HCT116 (cell line): ENCODE measurements at regions not wholly inside any gene's neighbourhood (a gene's known extent, or its start where the extent isn't known, plus 50 kb on each side); places are given as distances from the start of the nearest gene placed in this dataset.

Experiments used
- ATAC-seq: fragments of 200-7000 bp; cut with Tn5 transposase; 2 replicates; pipeline ENCODE4 v1.9.1; 2020; ENCODE audit warnings: mild to moderate bottlenecking, moderate library complexity
- BruUV-seq: library from RNA; stranded (reverse); fragments of 400-500 nt; replicated peaks from 2 replicates; lab custom pipeline; 2021; lab: Mats Ljungman, UMichigan
- CTCF ChIA-PET: fragments of 300-600 bp; sonication (Branson Sonifier 250); formaldehyde crosslinking; loops from one replicate; lab custom pipeline; 2021; ENCODE audit warnings: antibody characterized with exemption; lab: Charles Lee
- POLR2A ChIA-PET: fragments of 300-600, 350-600 bp; sonication (Branson Sonifier 250); formaldehyde crosslinking; loops from one replicate; lab custom pipeline; 2021; ENCODE audit warnings: antibody characterized with exemption; lab: Charles Lee
- RAD21 ChIA-PET, 2 experiments: fragments of 300-600 bp; sonication (Branson Sonifier 250); formaldehyde crosslinking; loops; one replicate each; lab custom pipeline; 2023; ENCODE audit warnings: low total read pairs in 2 of 2; ENCODE audit not compliant: uncharacterized antibody in 2 of 2, unreplicated experiment in 2 of 2, low non-redundant PET in 1 of 2; lab: Charles Lee
- DNase-seq: peaks from one replicate; pipeline ENCODE4 v3.0.0-alpha.2; 2010; ENCODE audit warnings: low read depth, low spot score
- H2AFZ ChIP-seq: fragments of 200-600 bp; shearing (Covaris generic), sonication (generic); 2 replicates; pipeline ENCODE4 v1.6.1; 2017; ENCODE audit warnings: low read depth, mixed run types, mixed read lengths, antibody characterized with exemption, low read length; ENCODE audit not compliant: poor library complexity, severe bottlenecking
- H3K27ac ChIP-seq: 2 replicates; pipeline ENCODE4 v1.5.1; 2012; ENCODE audit warnings: low read depth, low read length
- H3K27me3 ChIP-seq: fragments of 200-600 bp; sonication (generic); 2 replicates; pipeline ENCODE4 v1.6.1; 2016; ENCODE audit warnings: mixed run types, low read length, mixed read lengths; ENCODE audit not compliant: insufficient read depth
- H3K36me3 ChIP-seq, 2 experiments: fragments of 200-500 bp in 1 of 2; fragments of 200-600 bp in 1 of 2; sonication (Bioruptor generic) in 1 of 2; sonication (generic) in 1 of 2; 2 replicates each; pipeline versions ENCODE4 v1.5.1 to v1.6.1; 2014 to 2016; ENCODE audit warnings: low read length in 2 of 2, inconsistent platforms in 1 of 2, mixed read lengths in 1 of 2, mixed run types in 1 of 2; ENCODE audit not compliant: insufficient read depth in 2 of 2, control insufficient read depth in 1 of 2
- H3K4me1 ChIP-seq, 2 experiments: fragments of 200-600 bp in 1 of 2; sonication (generic) in 1 of 2; 2 replicates each; pipeline versions ENCODE4 v1.5.1 to v1.6.1; 2012 to 2017; ENCODE audit warnings: low read length in 2 of 2, inconsistent platforms in 1 of 2, mild to moderate bottlenecking in 1 of 2, mixed read lengths in 1 of 2, mixed run types in 1 of 2, moderate library complexity in 1 of 2; ENCODE audit not compliant: insufficient read depth in 2 of 2, control insufficient read depth in 1 of 2
- H3K4me2 ChIP-seq: fragments of 200-600 bp; sonication (generic); 2 replicates; pipeline ENCODE4 v1.6.1; 2017; ENCODE audit warnings: mixed run types, low read length, mixed read lengths
- H3K4me3 ChIP-seq, 2 experiments: fragments of 200-600 bp in 1 of 2; sonication (generic) in 1 of 2; replicated peaks in 1 of 2; 2 replicates each; pipeline ENCODE4 v1.5.1; 2011 to 2016; ENCODE audit warnings: low read length in 2 of 2, control low read depth in 1 of 2, low read depth in 1 of 2, mild to moderate bottlenecking in 1 of 2, mixed read lengths in 1 of 2, mixed run types in 1 of 2
- H3K79me2 ChIP-seq: fragments of 200-600 bp; sonication (generic); 2 replicates; pipeline ENCODE4 v1.6.1; 2017; ENCODE audit warnings: mild to moderate bottlenecking, mixed run types, low read length, moderate library complexity, mixed read lengths; ENCODE audit not compliant: insufficient read depth
- H3K9ac ChIP-seq: fragments of 200-600 bp; sonication (generic); 2 replicates; pipeline ENCODE4 v1.6.1; 2016; ENCODE audit warnings: low read length, mixed read lengths
- H3K9me2 ChIP-seq: fragments of 200-600 bp; sonication (generic), shearing (Covaris generic); 2 replicates; pipeline ENCODE4 v1.6.1; 2017; ENCODE audit warnings: mixed run types, mild to moderate bottlenecking, moderate library complexity; ENCODE audit not compliant: insufficient read depth
- H3K9me3 ChIP-seq, 2 experiments: fragments of 200-500 bp in 1 of 2; fragments of 200-600 bp in 1 of 2; sonication (Bioruptor generic) in 1 of 2; sonication (generic) in 1 of 2; 2 replicates each; pipeline ENCODE4 v1.6.1; 2014 to 2017; ENCODE audit warnings: low read length in 2 of 2, mixed read lengths in 2 of 2, inconsistent platforms in 1 of 2, low read depth in 1 of 2, mild to moderate bottlenecking in 1 of 2, mixed run types in 1 of 2, moderate library complexity in 1 of 2; ENCODE audit not compliant: control insufficient read depth in 1 of 2, insufficient read depth in 1 of 2
- H4K20me1 ChIP-seq: fragments of 200-600 bp; sonication (generic), shearing (Covaris generic); 2 replicates; pipeline ENCODE4 v1.6.1; 2017; ENCODE audit warnings: mixed run types, mild to moderate bottlenecking, moderate library complexity; ENCODE audit not compliant: insufficient read depth
- CEBPB ChIP-seq: IDR thresholded peaks from 2 replicates; pipeline ENCODE4 v1.6.1; 2012; ENCODE audit warnings: low read depth
- CTCF ChIP-seq, 3 experiments: fragments of 200-600 bp in 1 of 3; sonication (generic) in 1 of 3; IDR thresholded peaks in 2 of 3; conservative IDR thresholded peaks in 1 of 3; 2 replicates each; pipeline ENCODE4 v1.5.1; 2012 to 2017; ENCODE audit warnings: low read depth in 2 of 3, low read length in 2 of 3, antibody characterized with exemption in 1 of 3, borderline replicate concordance in 1 of 3, control low read depth in 1 of 3, mild to moderate bottlenecking in 1 of 3, mixed read lengths in 1 of 3, mixed run types in 1 of 3, moderate library complexity in 1 of 3; ENCODE audit not compliant: insufficient read depth in 1 of 3
- EGR1 ChIP-seq: IDR thresholded peaks from 2 replicates; pipeline ENCODE4 v1.6.1; 2012; ENCODE audit warnings: low read depth
- FOSL1 ChIP-seq: IDR thresholded peaks from 2 replicates; pipeline ENCODE4 v1.6.1; 2012; ENCODE audit warnings: low read depth
- JUND ChIP-seq: IDR thresholded peaks from 2 replicates; pipeline ENCODE4 v1.6.1; 2012
- POLR2A ChIP-seq: IDR thresholded peaks from 2 replicates; pipeline ENCODE4 v1.7.0; 2011; ENCODE audit warnings: borderline replicate concordance; ENCODE audit not compliant: insufficient read depth, insufficient read length; ENCODE audit errors: extremely low read depth
- POLR2AphosphoS5 ChIP-seq: IDR thresholded peaks from 2 replicates; pipeline ENCODE4 v1.6.1; 2011; ENCODE audit warnings: mild to moderate bottlenecking, low read depth, low read length, moderate library complexity
- RAD21 ChIP-seq: IDR thresholded peaks from 2 replicates; pipeline ENCODE4 v1.6.1; 2012; ENCODE audit warnings: low read depth, mild to moderate bottlenecking
- SIN3A ChIP-seq: IDR thresholded peaks from 2 replicates; pipeline ENCODE4 v1.6.1; 2012; ENCODE audit warnings: low read depth
- SRF ChIP-seq: IDR thresholded peaks from 2 replicates; pipeline ENCODE4 v1.6.1; 2012; ENCODE audit warnings: low read depth
- TCF7L2 ChIP-seq: IDR thresholded peaks from 2 replicates; pipeline ENCODE4 v1.7.0; 2011; ENCODE audit warnings: borderline replicate concordance, inconsistent platforms; ENCODE audit not compliant: insufficient read depth, insufficient read length; ENCODE audit errors: extremely low read depth
- ZBTB33 ChIP-seq: IDR thresholded peaks from 2 replicates; pipeline ENCODE4 v1.6.1; 2011; ENCODE audit warnings: mild to moderate bottlenecking, low read length, moderate library complexity; ENCODE audit not compliant: insufficient replicate concordance; ENCODE audit errors: extremely low read depth
- ZFX ChIP-seq: fragments of 450-650 bp; IDR thresholded peaks from 2 replicates; pipeline ENCODE4 v1.6.1; 2017
- intact Hi-C: fragments of 100-400 bp; cut with micrococcal nuclease; formaldehyde crosslinking; loops from 2 replicates; pipeline ENCODE4 v1.10.0; 2022
- TF ChIP-seq, protein P1 (sequence below): IDR thresholded peaks from 2 replicates; pipeline ENCODE4 v1.6.1; 2012; ENCODE audit warnings: low read depth

DNA sequence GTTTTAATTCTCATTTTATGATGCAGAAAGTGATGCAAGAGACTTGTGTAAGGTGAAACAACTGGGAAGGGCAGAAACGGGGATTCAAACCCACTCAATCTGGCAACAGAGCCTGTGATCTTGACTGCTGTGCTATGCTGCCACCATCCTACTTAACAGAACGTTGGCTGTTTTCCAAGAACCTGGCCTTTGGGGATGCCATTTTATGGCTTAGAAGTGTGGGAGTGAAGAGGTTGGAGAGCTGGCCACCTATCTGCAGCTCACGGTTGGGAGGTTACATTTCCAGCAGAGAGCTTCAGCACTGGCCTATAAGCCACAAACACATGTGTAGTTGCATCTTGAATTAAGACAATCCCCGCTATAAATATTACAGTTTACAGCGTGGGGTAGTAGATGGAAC lies 235.3 kb downstream of the PRDM2 start:
- CTCF ChIA-PET: no interaction called here
- POLR2A ChIA-PET: no interaction called here

More for the DNA sequence above, 235.3 kb downstream of the PRDM2 start:
- no peaks in the 10 kb centered on the region for H3K9me3 ChIP-seq
- no peak overlapping the region for H3K27ac ChIP-seq
- intact Hi-C loops: no loop called here
- no peak overlapping the region for H3K4me2 ChIP-seq
- DNase-seq: no peak
- no peaks in the 10 kb centered on the region for H3K79me2 ChIP-seq
- H3K9ac ChIP-seq: no peak overlapping the region
- H3K4me3 ChIP-seq: no peak overlapping the region
- H3K27me3 ChIP-seq: no peaks in the 10 kb centered on the region
- H4K20me1 ChIP-seq: no peaks in the 10 kb centered on the region
- ATAC-seq: no peak
- no TSS peak for BruUV-seq
- H3K36me3 ChIP-seq: no peaks in the 10 kb centered on the region
- H3K9me2 ChIP-seq: no peaks in the 10 kb centered on the region
- RAD21 ChIA-PET: no interaction called here
- H2AFZ ChIP-seq: no peak overlapping the region
- no peaks in the 10 kb centered on the region for H3K4me1 ChIP-seq
- TF ChIP-seq ZBTB33 (no peak), JUND (no peak), CTCF (IDR thresholded peaks at IDR 0.05 in 2 of 3, conservative IDR thresholded peaks at IDR 0.05 in 1 of 3; ENCODE audit: borderline replicate concordance in 1 of 3, insufficient read depth in 1 of 3, low read depth in 2 of 3, low read length in 2 of 3) (no peak), TCF7L2 (no peak), FOSL1 (no peak), SIN3A (no peak), EGR1 (no peak), POLR2AphosphoS5 (no peak), POLR2A (no peak), CEBPB (no peak), RAD21 (no peak), SRF (no peak), ZFX (no peak)
- TF ChIP-seq, protein P1, sequence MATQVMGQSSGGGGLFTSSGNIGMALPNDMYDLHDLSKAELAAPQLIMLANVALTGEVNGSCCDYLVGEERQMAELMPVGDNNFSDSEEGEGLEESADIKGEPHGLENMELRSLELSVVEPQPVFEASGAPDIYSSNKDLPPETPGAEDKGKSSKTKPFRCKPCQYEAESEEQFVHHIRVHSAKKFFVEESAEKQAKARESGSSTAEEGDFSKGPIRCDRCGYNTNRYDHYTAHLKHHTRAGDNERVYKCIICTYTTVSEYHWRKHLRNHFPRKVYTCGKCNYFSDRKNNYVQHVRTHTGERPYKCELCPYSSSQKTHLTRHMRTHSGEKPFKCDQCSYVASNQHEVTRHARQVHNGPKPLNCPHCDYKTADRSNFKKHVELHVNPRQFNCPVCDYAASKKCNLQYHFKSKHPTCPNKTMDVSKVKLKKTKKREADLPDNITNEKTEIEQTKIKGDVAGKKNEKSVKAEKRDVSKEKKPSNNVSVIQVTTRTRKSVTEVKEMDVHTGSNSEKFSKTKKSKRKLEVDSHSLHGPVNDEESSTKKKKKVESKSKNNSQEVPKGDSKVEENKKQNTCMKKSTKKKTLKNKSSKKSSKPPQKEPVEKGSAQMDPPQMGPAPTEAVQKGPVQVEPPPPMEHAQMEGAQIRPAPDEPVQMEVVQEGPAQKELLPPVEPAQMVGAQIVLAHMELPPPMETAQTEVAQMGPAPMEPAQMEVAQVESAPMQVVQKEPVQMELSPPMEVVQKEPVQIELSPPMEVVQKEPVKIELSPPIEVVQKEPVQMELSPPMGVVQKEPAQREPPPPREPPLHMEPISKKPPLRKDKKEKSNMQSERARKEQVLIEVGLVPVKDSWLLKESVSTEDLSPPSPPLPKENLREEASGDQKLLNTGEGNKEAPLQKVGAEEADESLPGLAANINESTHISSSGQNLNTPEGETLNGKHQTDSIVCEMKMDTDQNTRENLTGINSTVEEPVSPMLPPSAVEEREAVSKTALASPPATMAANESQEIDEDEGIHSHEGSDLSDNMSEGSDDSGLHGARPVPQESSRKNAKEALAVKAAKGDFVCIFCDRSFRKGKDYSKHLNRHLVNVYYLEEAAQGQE: no peak
- TF ChIP-seq, all 23 proteins: peak for 0
